Erythroblast (primary cell): ENCODE measurements at regions not wholly inside any gene's neighbourhood (a gene's known extent, or its start where the extent isn't known, plus 50 kb on each side); places are given as distances from the start of the nearest gene placed in this dataset.

ENCODE experiments used
- GATA1 ChIP-seq: IDR thresholded peaks from 2 replicates; pipeline ENCODE4 v1.6.1; 2011; ENCODE audit warnings: low read depth, mild to moderate bottlenecking, control low read depth, low read length, moderate library complexity
- POLR2A ChIP-seq: IDR thresholded peaks from 2 replicates; pipeline ENCODE4 v1.6.1; 2011; ENCODE audit warnings: mild to moderate bottlenecking, low read length

- TF ChIP-seq POLR2A (no peak), GATA1 (no peak)
These were observed 75.2 kb upstream of the TOP1 start for GRCh38 chr20:40953416-40953815.
